GM19438 (cell line): ENCODE measurements at regions not wholly inside any gene's neighbourhood (a gene's known extent, or its start where the extent isn't known, plus 50 kb on each side); places are given as distances from the start of the nearest gene placed in this dataset.

Source experiments
- ATAC-seq: cut with Tn5 transposase; IDR thresholded peaks from one replicate; pipeline ENCODE4 v1.9.1; 2021; ENCODE audit warnings: low read depth; ENCODE audit not compliant: unreplicated experiment

DNA sequence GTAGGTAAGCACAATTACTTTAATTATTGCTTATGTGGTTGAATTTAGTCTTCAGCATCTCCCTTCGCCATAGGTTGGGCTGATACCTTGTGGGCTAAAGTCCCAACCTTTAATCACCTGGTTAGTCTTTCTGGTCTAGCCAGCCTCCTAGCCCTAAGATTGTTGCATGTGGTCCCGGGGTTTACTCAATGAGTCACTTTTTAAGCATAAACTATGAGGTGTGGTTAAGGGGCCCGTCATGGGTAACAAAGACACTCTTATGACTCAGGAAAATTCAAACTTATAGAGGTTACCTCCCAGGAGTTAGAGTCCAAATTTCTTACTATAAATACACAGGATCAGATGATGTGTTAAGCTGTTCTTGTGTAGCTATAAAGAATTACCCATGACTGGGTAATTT lies 841.6 kb downstream of the TRIB2 start:
- no peak for ATAC-seq

DNA sequence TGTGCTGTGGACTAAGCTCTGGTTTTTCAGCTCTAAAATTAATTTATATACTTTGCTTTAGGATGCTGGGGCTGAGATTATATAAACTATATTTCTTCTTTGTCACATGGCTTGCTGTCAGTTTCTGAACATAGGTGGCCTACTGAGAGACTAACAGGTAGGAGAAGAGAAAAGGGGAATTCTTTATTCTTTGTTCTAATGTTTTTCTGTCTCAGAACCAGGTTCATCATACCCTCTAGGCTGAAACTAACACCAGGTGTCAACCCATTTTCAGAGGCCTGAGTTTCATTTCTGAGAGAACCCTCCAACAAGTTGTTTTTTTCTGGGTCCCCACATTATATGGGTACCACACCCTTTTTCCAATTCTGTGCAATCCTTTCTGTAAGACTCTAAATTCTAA lies 843.6 kb downstream of the TRIB2 start:
- ATAC-seq: peak; percentile 68

DNA sequence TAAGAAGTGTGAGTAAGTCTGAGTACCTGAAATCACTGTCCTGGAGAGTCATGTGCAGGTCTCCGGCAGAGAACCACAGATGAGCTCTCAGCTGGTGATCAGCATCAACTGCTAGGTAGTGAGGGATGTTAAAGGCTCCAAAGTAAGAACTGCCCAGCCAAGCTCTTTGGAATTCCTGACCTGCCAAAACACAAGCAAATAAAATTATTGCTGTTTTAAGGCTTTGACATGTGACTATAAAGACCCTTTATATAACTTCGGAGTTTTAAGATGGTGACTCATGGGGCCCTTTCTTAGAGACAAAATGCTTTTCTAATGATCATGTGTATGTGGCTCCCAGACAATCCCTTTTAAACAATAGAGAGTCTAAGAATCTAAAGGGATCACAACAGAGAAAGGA lies 855.7 kb downstream of the TRIB2 start:
- ATAC-seq: no peak

DNA sequence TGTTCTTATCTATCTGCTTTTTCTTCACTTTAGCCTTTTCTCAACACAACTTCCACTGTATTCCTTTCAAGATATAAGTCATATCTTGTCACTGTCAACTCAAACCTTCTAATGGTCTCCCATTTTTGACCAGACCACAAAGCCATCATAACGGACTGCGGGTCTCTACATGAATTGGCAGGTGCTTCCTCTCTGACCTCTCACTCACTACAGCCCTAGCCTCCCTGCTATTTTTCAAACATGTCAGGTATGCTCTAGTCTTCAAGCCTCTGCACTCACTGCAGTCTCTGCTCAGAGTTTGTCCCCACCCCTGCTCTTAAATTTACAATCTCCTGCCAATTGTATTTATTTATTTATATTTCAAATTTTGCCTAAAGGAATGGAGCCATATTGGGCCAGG lies 858.1 kb downstream of the TRIB2 start:
- no peak for ATAC-seq

DNA sequence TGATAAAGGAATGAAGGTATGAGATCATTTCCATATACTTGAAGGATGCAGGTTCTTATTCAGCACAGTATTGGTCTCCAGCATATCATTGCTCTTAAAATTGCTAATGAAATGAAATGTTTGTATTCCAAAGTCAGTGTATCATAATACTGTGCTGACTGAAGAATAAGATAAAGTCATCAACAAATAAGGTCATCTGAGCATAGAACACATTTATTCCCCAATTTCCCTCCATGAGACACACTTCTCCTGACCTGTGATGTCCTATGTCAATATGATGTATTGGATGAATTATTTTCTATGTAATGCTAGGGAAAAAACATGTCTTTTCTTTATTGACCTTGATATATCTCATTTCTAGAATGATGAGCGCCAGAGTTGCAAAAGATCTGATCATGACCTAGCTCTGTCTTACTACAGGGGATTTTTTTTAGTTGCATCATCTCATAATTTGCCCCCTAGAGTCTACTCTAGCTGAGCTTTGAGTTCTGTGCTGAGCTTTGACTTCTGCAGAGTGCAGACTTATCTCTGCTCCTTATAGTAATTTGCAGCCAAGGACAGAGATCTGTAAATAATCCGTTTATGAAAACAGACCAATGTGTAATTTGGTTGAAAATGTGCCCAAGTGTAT lies 859.8 kb downstream of the TRIB2 start:
- no peak for ATAC-seq

DNA sequence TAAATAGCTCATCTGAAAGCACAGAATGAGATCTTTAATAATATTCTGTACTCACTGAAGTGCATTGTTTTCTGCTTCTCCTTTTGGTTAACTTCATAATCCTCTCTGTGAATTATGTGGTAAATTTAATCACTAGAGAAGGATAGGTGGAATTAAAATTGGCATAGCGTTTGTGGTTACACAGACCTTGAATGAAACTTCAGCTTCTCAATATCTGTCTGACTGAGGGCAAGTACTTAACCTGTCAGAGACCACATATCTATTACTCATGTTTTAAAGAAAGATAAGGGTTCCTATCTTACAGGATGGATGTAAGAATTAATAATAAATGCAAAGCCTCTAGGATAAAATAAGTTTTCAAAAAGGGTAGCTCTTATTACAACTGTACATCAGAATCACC lies 861.8 kb downstream of the TRIB2 start:
- ATAC-seq: no peak

DNA sequence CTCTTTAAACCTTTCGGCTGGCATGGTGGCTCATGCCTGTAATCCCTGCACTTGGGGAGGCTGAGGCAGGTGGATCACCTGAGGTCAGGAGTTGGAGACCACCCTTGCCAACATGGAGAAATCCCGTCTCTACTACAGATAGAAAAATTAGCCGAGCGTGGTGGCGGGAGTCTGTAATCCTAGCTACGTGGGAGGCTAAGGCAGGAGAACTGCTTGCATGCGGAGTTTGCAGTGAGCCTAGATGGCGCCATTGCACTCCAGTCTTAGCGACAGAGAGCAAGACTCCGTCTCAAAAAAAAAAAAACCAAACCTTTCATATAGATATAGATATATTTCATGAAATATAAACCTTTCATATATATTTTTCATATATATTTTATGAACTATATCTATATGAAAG lies 864.7 kb downstream of the TRIB2 start:
- ATAC-seq: no peak

DNA sequence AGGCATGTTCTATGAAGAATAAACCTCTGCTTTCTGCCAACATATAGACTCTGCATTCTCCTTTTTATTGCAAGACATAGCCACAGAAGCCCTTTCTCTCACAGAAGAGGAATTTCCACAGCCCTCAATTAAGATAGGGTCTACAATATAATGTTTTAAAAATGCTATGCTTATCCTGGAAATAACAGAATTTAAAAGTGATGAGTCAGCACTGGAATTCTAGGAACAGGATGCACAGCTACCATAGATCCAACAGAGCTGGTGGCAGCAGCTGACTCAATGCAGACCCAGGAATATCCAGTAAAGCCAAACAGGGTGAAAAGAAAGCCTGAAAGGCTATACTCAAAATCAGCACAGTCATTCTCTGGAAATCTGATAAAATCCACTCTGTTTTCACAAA lies 866.9 kb downstream of the TRIB2 start:
- ATAC-seq: no peak

DNA sequence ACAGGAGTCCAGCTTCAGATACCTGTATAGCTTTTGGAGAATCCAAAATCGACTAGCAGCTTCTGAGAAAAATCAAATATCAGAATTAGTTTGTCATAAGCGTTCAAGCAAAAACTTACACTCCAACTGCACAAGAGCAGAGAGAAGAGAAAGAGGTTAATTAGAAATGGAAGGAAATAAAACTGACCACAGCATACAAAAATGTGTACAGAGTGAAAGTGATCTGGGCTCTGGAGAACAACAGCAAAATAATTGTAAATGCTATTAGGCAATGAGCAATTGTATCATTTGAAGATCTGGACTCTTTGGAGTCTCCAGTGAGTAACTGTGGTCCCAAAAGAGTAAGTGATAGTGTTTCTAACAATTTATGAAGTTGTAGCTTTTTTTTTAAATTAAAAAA lies 867.3 kb downstream of the TRIB2 start:
- no peak for ATAC-seq

DNA sequence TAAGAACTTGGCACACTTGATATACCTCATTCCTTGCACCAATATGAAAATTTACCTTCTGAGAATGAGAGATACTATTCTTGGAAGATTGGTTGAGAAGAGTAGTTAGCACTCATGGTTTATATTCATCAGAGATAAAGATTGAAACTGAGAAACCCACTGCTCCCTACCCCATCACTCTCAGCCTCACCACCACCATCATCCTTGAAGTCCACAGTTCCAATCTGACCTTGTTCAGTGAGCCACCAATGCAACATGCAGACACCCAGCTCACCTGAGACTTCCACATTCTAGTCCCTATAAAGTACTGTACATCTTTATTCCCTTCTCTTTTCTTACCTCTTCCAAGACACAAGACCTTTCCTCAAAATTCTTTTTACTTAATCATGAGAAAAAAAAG lies 869.0 kb downstream of the TRIB2 start:
- no peak for ATAC-seq

DNA sequence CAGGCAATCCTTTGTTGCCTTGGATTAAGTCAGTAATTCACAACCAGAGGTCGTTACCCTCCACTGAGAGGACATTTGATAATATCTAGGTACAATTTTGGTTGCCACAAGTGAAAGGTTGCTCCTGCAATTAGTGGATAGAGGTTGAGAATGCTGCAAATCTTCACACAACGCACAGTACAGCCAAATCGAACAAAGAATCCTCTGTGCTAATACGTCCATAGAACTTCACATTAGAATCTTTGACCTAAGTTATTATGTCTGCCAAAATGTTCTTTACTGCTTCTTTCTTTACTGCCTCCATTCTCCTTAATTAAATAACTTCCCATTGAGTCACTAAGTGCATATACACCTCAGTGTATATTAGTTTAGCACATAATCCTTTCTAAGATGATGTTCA lies 879.5 kb downstream of the TRIB2 start:
- ATAC-seq: no peak

DNA sequence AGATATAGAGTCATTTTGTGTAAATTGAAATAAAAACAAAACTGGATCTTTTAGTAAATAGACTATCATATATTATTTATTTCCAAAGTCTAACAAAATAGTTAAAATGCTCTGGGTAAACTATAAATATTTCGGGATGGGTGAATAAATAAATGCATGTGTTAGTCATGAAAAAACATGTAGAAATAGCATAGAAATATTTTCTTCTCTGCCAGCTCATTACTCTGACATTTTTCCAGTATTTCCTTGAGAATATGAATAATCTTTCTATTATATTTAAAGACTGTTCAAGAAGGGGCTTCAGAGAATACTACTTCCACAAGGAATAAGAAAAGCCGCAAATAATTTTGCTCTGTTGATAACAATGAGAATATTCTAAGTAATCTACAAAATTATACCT lies 880.4 kb downstream of the TRIB2 start:
- ATAC-seq: no peak

DNA sequence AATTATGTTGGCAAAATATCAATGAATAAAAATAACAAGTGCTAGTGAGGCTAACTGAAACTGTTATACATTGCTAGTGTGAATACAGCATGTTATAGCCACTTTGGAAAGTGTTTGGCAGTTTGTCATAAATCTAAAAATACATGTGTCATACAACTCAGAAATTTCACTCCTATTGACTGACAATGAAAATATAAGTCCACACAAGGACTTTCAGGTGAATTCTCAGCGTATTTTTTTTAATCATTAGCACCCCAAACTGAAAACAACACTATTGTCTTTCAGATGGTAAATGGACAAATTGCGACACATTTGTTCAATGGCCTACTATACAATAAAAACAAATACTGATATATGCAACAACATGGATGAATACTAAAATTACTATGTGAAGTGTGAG lies 884.8 kb downstream of the TRIB2 start:
- no peak for ATAC-seq

DNA sequence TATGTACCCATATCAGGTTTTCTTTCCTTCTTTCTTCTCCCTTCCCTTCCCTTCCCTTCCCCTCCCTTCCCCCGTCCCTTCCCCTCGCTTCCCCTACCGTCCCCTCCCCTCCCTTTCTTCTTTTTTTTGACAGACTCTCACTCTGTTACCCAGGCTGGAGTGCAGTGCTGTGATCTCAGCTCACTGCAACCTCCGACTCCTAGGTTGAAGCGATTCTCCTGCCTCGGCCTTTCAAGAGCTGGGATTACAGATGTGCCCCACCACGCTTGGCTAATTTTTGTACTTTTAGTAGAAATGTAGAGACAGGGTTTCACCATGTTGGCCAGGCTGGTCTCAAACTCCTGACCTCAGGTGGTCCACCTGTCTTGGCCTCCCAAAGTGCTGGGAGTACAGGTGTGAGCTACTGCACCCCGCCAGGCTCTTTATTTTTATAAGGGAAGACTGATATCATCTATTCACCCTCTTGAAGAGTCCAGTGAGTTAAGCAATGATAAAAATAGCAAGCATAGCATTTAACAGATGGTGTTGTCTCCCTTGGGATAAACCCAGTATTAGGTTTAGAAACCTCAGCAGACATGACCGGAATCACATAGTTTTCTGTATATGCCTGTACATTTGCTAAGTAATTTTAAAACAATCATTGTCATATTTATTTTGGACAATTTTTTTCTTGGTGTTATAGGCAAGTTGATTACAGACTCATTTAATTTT lies 888.4 kb downstream of the TRIB2 start:
- ATAC-seq: no peak

DNA sequence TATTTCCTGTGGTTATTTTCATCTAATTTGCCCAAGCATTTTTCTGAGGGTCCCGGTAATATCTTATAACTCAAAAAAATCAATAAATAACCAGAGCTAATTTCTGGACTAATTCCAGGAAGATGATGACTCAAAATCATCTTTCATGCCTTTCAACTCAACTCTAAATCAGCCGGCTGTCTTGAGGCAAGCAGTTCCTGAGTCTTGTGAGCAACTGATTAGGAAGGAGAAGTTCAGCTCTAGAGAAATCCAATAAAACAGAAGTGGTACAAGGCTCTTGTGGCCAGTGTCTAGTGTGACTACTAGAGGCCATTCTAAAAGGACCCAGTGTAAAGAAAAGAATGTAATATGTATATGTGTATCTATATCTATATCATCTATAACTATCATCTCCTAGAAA lies 890.4 kb downstream of the TRIB2 start:
- no peak for ATAC-seq

DNA sequence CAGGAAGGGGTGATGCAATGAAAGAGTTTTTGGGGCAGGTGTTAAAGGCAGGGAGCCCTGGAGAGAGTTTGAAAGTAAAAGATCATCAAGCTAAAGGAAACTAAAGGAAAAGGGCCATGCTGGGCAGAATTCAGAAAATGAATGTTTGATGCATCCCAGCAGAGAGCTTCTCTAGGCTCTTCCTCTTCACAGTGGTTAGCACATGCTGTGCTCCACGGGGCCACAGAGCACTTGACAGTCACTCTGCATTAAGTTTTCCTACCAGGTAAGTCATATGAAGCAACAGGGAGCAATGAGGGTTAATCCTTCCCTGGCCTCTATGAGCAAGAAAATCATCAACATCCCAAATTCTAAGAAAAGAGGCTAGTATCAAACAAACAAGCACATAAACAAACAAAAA lies 895.2 kb downstream of the TRIB2 start:
- ATAC-seq: no peak

DNA sequence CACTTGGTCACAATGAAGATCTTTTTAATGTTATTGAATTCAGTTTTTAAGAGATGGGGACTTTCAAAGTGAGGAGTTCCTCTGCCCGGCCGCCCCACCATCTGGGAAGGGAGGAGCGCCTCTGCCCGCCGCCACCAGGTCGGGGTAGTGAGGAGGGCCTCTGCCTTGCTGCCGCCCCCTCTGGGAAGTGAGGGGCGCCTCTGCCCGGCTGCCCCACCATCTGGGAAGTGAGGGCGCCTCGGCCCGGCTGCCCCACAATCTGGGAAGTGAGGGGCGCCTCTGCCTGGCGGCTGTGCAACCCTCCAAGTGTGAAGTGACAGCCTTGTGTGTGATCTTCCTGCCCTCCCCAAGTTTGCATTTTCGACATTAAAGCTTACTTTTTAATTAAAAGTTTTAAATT lies 899.3 kb downstream of the TRIB2 start:
- no peak for ATAC-seq

DNA sequence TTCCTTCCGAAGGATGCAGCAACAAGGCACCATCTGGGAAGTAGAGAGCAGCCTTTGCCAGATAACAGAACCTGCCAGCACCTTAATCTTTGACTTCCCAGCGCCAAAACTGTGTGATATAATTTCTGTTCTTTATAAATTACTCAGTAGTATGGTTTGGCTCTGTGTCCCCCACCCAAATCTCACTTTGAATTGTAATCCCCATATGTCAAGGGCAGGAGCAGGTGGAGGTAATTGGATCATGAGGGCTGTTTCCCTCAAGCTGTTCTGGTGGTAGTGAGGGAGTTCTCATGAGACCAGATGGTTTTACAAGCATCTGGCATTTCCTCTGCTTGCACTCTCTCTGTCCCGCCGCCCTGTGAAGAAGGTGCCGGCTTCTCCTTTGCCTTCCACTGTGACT lies 899.9 kb downstream of the TRIB2 start:
- no peak for ATAC-seq

DNA sequence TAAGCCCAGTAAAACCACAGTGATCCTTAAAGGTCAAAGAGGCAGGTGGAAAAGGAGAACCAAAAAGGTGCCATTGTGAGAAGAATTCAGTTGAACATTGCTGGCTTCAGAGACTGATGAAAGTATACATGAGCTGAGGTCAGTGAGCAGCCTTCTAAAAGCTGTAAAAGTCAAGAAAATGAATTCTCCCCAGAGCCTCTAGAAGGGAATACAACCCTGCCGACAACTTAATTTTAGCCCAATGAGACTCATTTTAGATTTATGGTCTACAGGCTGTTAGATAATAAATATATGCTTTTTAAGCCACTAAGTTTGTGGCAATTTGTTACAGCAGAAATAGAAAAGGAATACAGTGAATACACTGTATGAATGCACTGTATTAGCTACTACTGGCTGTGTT lies 911.4 kb downstream of the TRIB2 start:
- no peak for ATAC-seq

DNA sequence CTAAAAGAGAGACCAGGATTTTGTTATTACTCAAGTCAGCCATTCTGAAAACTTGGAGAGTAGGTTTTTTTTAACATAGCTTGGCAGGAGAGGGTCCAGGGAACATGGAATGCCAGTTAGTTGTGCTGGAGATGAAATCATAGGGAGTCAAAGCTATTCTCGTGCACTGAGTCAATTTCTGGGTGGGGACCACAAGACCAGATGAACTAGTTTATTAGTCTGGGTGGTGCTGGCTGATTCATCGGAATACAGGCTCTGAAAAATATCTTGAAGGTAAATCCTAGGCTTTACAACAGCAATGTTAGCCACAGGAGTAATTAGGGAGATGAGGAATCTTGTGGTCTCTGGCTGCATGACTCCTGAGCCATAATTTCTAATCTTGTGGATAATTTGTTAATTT lies 921.4 kb downstream of the TRIB2 start:
- no peak for ATAC-seq

DNA sequence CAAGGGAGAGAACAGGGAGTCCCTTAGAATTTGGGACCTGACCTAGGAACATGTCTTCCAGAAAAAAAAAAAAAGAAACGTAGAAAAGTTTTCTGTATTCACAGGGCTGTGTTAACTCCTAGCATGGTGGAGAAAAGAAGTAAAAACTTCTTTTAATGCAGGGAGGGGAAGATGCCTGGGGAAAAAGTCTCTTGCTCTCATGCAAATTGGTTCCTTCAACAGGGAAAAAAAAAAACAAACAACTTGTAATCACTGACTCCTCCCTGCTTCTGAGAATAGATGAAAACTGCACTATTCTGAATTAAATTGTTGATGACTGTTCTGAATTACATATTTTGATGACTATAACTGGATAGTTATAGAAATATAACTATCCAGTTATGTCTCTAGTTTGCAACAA lies 933.2 kb downstream of the TRIB2 start:
- no peak for ATAC-seq

DNA sequence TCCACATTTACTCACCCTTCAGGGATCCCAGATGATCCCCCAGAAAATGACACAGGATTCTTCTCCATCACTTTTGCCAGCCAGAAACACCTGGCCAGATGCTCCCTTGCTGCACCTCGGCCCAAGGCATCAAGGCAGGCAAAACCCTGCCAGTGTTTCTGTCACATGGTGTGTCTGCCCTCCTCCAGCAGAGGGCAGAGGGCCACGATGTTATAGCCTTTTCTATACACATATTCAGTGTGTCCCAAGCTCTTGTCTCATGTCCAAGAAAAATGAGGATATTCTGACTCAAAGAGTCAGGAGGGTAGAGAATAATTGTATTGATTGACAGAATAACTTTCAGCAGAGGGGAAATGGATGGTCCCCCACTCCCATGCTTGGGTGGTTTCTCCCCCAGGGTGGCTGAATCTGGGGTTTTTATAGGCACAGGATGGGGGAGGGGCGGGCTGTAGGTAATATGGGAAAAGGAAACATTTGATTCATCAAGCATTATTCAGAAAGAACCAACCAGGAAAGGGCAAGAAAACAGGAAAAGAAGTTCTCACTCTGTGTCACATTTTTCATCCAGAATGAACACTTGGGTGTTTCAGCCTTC lies 933.9 kb downstream of the TRIB2 start:
- no peak for ATAC-seq
